ENCODE measurements at regions not wholly inside any gene's neighbourhood (a gene's known extent, or its start where the extent isn't known, plus 50 kb on each side); places are given as distances from the start of the nearest gene placed in this dataset.

- no peak for TF ChIP-seq CTCF (IDR thresholded peaks at IDR 0.05; ENCODE audit: low read depth, low read length)
- H3K4me3 ChIP-seq (ENCODE audit: low read depth, low read length), result no peak overlapping the region
These were observed 51.0 kb upstream of the MKRN3 start for GRCh38 chr15:23514484-23514883.

- H3K4me3 ChIP-seq (ENCODE audit: low read depth, low read length), result no peak overlapping the region
- TF ChIP-seq CTCF (IDR thresholded peaks at IDR 0.05; ENCODE audit: low read depth, low read length), result no peak
These were observed 58.7 kb upstream of the MKRN3 start for GRCh38 chr15:23506762-23507161.

- H3K4me3 ChIP-seq (ENCODE audit: low read depth, low read length), result no peak overlapping the region
- TF ChIP-seq CTCF (IDR thresholded peaks at IDR 0.05; ENCODE audit: low read depth, low read length), result no peak
These were observed 56.9 kb upstream of the GOLGA6L2 start for GRCh38 chr15:23503980-23504379.

GRCh38 chr15:23503576-23503975 lies 56.5 kb upstream of the GOLGA6L2 start:
- TF ChIP-seq CTCF (IDR thresholded peaks at IDR 0.05; ENCODE audit: low read depth, low read length), result no peak
- H3K4me3 ChIP-seq (ENCODE audit: low read depth, low read length), result no peak overlapping the region

GRCh38 chr15:23497710-23498111 lies 50.7 kb upstream of the GOLGA6L2 start:
- TF ChIP-seq CTCF (IDR thresholded peaks at IDR 0.05; ENCODE audit: low read depth, low read length), result 0 out of 2 replicates have a peak, but pooled peaks have one; percentile 25

More at GRCh38 chr15:23497710-23498111, 50.7 kb upstream of the GOLGA6L2 start:
- no peak overlapping the region for H3K4me3 ChIP-seq (ENCODE audit: low read depth, low read length)

All from WI38 (cell line).